GM12878 (cell line): ENCODE measurements at regions not wholly inside any gene's neighbourhood (a gene's known extent, or its start where the extent isn't known, plus 50 kb on each side); places are given as distances from the start of the nearest gene placed in this dataset.

Experiments
- ATAC-seq: fragments of 200-7000 bp; cut with Tn5 transposase; 3 replicates; pipeline ENCODE4 v1.9.1; 2020; ENCODE audit warnings: mild to moderate bottlenecking, moderate library complexity
- BruUV-seq: library from RNA; stranded (reverse); fragments of 400-500 nt; replicated peaks from 2 replicates; lab custom pipeline; 2021; lab: Mats Ljungman, UMichigan
- CTCF ChIA-PET: fragments of 300-600 bp; sonication (Branson Sonifier 250); formaldehyde crosslinking; extraction: SDS; loops from one replicate; lab custom pipeline; 2021; ENCODE audit warnings: inconsistent platforms; lab: Yijun Ruan, JAX
- POLR2A ChIA-PET: fragments of 350-600 bp; formaldehyde crosslinking; extraction: SDS; loops from one replicate; lab custom pipeline; 2021; ENCODE audit warnings: inconsistent platforms; lab: Charles Lee
- RAD21 ChIA-PET: fragments of 300-600 bp; sonication (Branson Sonifier 250); formaldehyde crosslinking; loops from one replicate; lab custom pipeline; 2023; ENCODE audit warnings: antibody characterized with exemption; ENCODE audit not compliant: unreplicated experiment; lab: Charles Lee
- SMC1A ChIA-PET: fragments of 300-600 bp; sonication (Branson Sonifier 250); formaldehyde crosslinking; loops from one replicate; lab custom pipeline; 2023; ENCODE audit not compliant: unreplicated experiment, uncharacterized antibody; lab: Charles Lee
- DNase-seq: peaks from one replicate; pipeline ENCODE4 v3.0.0-alpha.2; 2011; ENCODE audit warnings: low read depth, low spot score
- FAIRE-seq: peaks from 3 replicates; lab custom pipeline; 2011; peaks lifted over from hg19 to GRCh38; lab: Jason Lieb, UNC
- H2AFZ ChIP-seq: 2 replicates; pipeline ENCODE4 v1.6.0; 2011; ENCODE audit warnings: low read depth, low read length, control low read depth; ENCODE audit not compliant: control insufficient read depth
- H3K27ac ChIP-seq: 2 replicates; pipeline ENCODE4 v1.5.1; 2011; ENCODE audit warnings: control low read depth; ENCODE audit not compliant: control insufficient read depth, insufficient read depth
- H3K27me3 ChIP-seq, 2 experiments: replicated peaks in 1 of 2; 2 replicates each; pipeline versions ENCODE4 v1.6.0 to v1.6.1; 2011; ENCODE audit warnings: low read length in 1 of 2; ENCODE audit not compliant: control insufficient read depth in 2 of 2, insufficient read depth in 2 of 2
- H3K36me3 ChIP-seq, 2 experiments: 2 replicates each; pipeline ENCODE4 v1.5.1; 2011; ENCODE audit warnings: low read length in 1 of 2; ENCODE audit not compliant: control insufficient read depth in 2 of 2, insufficient read depth in 2 of 2
- H3K4me1 ChIP-seq: 2 replicates; pipeline ENCODE4 v1.6.1; 2011; ENCODE audit warnings: mild to moderate bottlenecking, low read length, moderate library complexity, mixed read lengths; ENCODE audit not compliant: control insufficient read depth, insufficient read depth
- H3K4me2 ChIP-seq: 2 replicates; pipeline ENCODE4 v1.6.0; 2011; ENCODE audit warnings: control low read depth; ENCODE audit not compliant: control insufficient read depth, insufficient read depth
- H3K4me3 ChIP-seq: fragments of 200-600 bp; sonication (generic); 2 replicates; pipeline ENCODE4 v1.5.1; 2016
- H3K79me2 ChIP-seq: 2 replicates; pipeline ENCODE4 v1.6.0; 2011; ENCODE audit warnings: low read length; ENCODE audit not compliant: control insufficient read depth, insufficient read depth
- H3K9ac ChIP-seq: 2 replicates; pipeline ENCODE4 v1.8.0; 2011; ENCODE audit warnings: low read length, control low read depth, mixed read lengths; ENCODE audit not compliant: control insufficient read depth, insufficient read depth
- H3K9me3 ChIP-seq: replicated peaks from 3 replicates; pipeline ENCODE4 v1.5.1; 2011; ENCODE audit warnings: mild to moderate bottlenecking, low read length; ENCODE audit not compliant: control insufficient read depth, insufficient read depth
- H4K20me1 ChIP-seq: 2 replicates; pipeline ENCODE4 v1.6.0; 2011; ENCODE audit not compliant: control insufficient read depth, insufficient read depth
- BHLHE40 ChIP-seq, 2 experiments: fragments of 450-650 bp in 1 of 2; IDR thresholded peaks; 2 replicates each; pipeline ENCODE4 v1.6.1; 2011 to 2017; ENCODE audit warnings: low read depth in 2 of 2, borderline replicate concordance in 1 of 2, improper control_type of control experiment in 1 of 2, low read length in 1 of 2, mild to moderate bottlenecking in 1 of 2
- CEBPB ChIP-seq, 2 experiments: fragments of 150-350 bp in 1 of 2; IDR thresholded peaks; 2 replicates each; pipeline ENCODE4 v1.6.1; 2012 to 2014; ENCODE audit warnings: low read depth in 2 of 2, low read length in 2 of 2, borderline replicate concordance in 1 of 2, inconsistent platforms in 1 of 2
- EZH2 ChIP-seq: IDR thresholded peaks from 2 replicates; pipeline ENCODE4 v1.6.1; 2012; ENCODE audit warnings: low read depth, mild to moderate bottlenecking, control low read depth, inconsistent platforms, low read length, borderline replicate concordance; ENCODE audit not compliant: control insufficient read depth
- FOXM1 ChIP-seq: IDR thresholded peaks from 2 replicates; pipeline ENCODE4 v1.6.1; 2012; ENCODE audit warnings: low read depth, mild to moderate bottlenecking, inconsistent platforms, low read length, moderate library complexity
- GATAD2B ChIP-seq: fragments of 450-650 bp; conservative IDR thresholded peaks from 2 replicates; pipeline ENCODE4 v1.6.1; 2017; ENCODE audit warnings: low read depth, mild to moderate bottlenecking, moderate library complexity
- HSF1 ChIP-seq: fragments of 150-350 bp; IDR thresholded peaks from 2 replicates; pipeline ENCODE4 v1.6.1; 2014; ENCODE audit warnings: mild to moderate bottlenecking, low read depth, low read length
- IRF5 ChIP-seq: fragments of 450-650 bp; IDR thresholded peaks from 2 replicates; pipeline ENCODE4 v1.6.1; 2017; ENCODE audit warnings: borderline replicate concordance
- JUNB ChIP-seq: IDR thresholded peaks from 2 replicates; pipeline ENCODE4 v1.6.1; 2016; ENCODE audit warnings: antibody characterized with exemption, mild to moderate bottlenecking
- NR2F1 ChIP-seq: fragments of 450-650 bp; conservative IDR thresholded peaks from 2 replicates; pipeline ENCODE4 v1.6.1; 2017; ENCODE audit warnings: mild to moderate bottlenecking
- POLR2A ChIP-seq: IDR thresholded peaks from 2 replicates; pipeline ENCODE4 v1.6.1; 2011; ENCODE audit warnings: low read depth, mild to moderate bottlenecking, low read length
- RELB ChIP-seq: fragments of 450-650 bp; IDR thresholded peaks from 2 replicates; pipeline ENCODE4 v1.6.1; 2017; ENCODE audit warnings: low read depth, mild to moderate bottlenecking, moderate library complexity
- RFX5 ChIP-seq: IDR thresholded peaks from 2 replicates; pipeline ENCODE4 v1.6.1; 2011; ENCODE audit warnings: low read depth, low read length, improper control_type of control experiment
- SMAD5 ChIP-seq: IDR thresholded peaks from 2 replicates; pipeline ENCODE4 v1.6.1; 2016; ENCODE audit warnings: antibody characterized with exemption, low read depth
- SRF ChIP-seq, 2 experiments: IDR thresholded peaks; 2 replicates each; pipeline ENCODE4 v1.6.1; 2011; ENCODE audit warnings: low read depth in 2 of 2, low read length in 2 of 2, mild to moderate bottlenecking in 1 of 2, moderate library complexity in 1 of 2
- USF1 ChIP-seq: IDR thresholded peaks from 2 replicates; pipeline ENCODE4 v1.6.1; 2011; ENCODE audit warnings: borderline replicate concordance, low read depth, mild to moderate bottlenecking, moderate library complexity, mixed read lengths, low read length; ENCODE audit not compliant: insufficient read depth; ENCODE audit errors: extremely low read length
- WGBS: methylation state at CpG from one replicate; pipeline ENCODE4 v1.1.6; 2016; ENCODE audit warnings: low lambda C conversion rate; ENCODE audit not compliant: insufficient replicate concordance, insufficient coverage; ENCODE audit errors: missing lambda C conversion rate; 5-methylcytosine and 5-hydroxymethylcytosine counted together
- in situ Hi-C: fragments of 300-500 bp; cut with MboI; formaldehyde crosslinking; loops from 9 replicates; pipeline ENCODE4 v1.14.3; 2018; ENCODE audit warnings: mixed read lengths
- intact Hi-C: fragments of 100-400 bp; cut with micrococcal nuclease; formaldehyde crosslinking; loops from one replicate; pipeline ENCODE4 v1.14.2; 2022; ENCODE audit not compliant: unreplicated experiment

DNA sequence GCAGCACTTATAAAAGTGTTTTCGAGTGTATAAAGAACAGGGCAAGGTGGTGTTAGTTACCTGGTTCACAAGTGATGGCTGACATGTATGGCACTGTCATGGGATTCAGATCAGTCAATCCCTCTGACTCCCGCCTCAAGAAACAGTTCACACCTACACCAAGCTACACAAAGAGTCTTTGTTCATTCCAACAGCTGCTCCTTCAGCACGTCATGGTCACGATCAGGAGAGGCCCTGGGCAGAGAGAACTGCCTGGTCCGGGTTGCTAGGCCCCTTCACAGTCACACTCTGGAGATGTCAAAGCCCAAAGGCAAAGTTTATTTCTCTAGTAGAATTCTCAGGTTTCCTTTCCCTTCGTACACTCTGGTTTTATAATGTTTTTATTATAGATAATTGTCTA is 426.7 kb downstream of the ZSWIM6 start:
- H3K36me3 ChIP-seq = no peaks in the 10 kb centered on the region
- no TSS peak for BruUV-seq

DNA sequence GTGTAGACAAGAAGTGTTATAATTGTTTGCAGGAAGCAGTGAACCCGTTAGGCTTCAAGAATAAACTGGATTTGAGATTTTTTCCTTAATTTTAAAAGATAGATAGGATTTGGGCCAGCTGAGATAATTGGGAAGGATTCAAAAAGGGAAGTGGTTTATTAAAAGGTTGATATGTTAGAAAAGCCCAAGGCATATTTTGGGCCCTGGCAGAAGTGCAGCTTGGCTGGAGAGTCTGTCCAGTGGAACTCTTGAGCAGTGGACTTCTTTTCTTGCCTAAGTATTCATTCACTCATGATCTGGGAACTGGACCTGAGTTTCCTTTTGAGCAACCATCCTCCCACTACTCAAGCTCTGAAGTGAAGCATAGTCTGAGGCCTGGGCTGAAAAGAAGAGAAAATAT is 433.4 kb downstream of the ZSWIM6 start:
- no peak overlapping the region for H2AFZ ChIP-seq
- POLR2A ChIA-PET = no interaction called here
- no TSS peak for BruUV-seq
- 0% methylated on average over 1 of the region's 1 CpG for WGBS
- no peaks in the 10 kb centered on the region; a peak in 1 of 4 replicates for H3K27me3 ChIP-seq
- no peak overlapping the region for H3K4me3 ChIP-seq
- DNase-seq (no peak), ATAC-seq (no peak), FAIRE-seq (no peak)
- H3K27ac ChIP-seq = no peak overlapping the region
- SMC1A ChIA-PET = no interaction called here
- intact Hi-C loops = no loop called here
- in situ Hi-C loops = no loop called here
- no peaks in the 10 kb centered on the region for H3K4me1 ChIP-seq
- no peak overlapping the region for H3K9ac ChIP-seq
- no peaks in the 10 kb centered on the region for H3K9me3 ChIP-seq
- CTCF ChIA-PET = no interaction called here
- no peaks in the 10 kb centered on the region for H3K79me2 ChIP-seq
- no peak overlapping the region for H3K4me2 ChIP-seq
- no peaks in the 10 kb centered on the region for H4K20me1 ChIP-seq
- RAD21 ChIA-PET = no interaction called here
- no peaks in the 10 kb centered on the region for H3K36me3 ChIP-seq
- TF ChIP-seq RELB = no peak
- TF ChIP-seq SRF (IDR thresholded peaks at IDR 0.05; ENCODE audit: low read depth in 2 of 2, low read length in 2 of 2) = no peak
- no peak for TF ChIP-seq SMAD5
- TF ChIP-seq CEBPB (IDR thresholded peaks at IDR 0.05; ENCODE audit: borderline replicate concordance in 1 of 2, low read depth in 2 of 2, low read length in 2 of 2) = no peak
- no peak for TF ChIP-seq USF1
- TF ChIP-seq HSF1 = no peak
- TF ChIP-seq EZH2 = no peak
- no peak for TF ChIP-seq IRF5
- no peak for TF ChIP-seq NR2F1
- no peak for TF ChIP-seq JUNB

More for the DNA sequence above, 426.7 kb downstream of the ZSWIM6 start:
- intact Hi-C loops = no loop called here
- WGBS = 31% methylated on average over 6 of the region's 6 CpGs
- no peak for FAIRE-seq
- CTCF ChIA-PET = no interaction called here
- Histone ChIP-seq H3K9me3 (no peaks in the 10 kb centered on the region), H4K20me1 (no peaks in the 10 kb centered on the region), H3K27ac (no peak overlapping the region), H3K4me2 (no peak overlapping the region), H3K4me1 (no peaks in the 10 kb centered on the region), H3K9ac (no peak overlapping the region), H3K4me3 (no peak overlapping the region), H2AFZ (no peak overlapping the region)
- RAD21 ChIA-PET = no interaction called here
- SMC1A ChIA-PET = no interaction called here
- no peak for TF ChIP-seq GATAD2B
- TF ChIP-seq FOXM1 = no peak
- TF ChIP-seq BHLHE40 (IDR thresholded peaks at IDR 0.05; ENCODE audit: borderline replicate concordance in 1 of 2, low read depth in 2 of 2, low read length in 1 of 2) = no peak
- no peak for TF ChIP-seq POLR2A
- TF ChIP-seq RFX5 = no peak
- TF ChIP-seq, all 136 proteins: peak for 0
- Histone ChIP-seq H3K79me2 (no peaks in the 10 kb centered on the region), H3K27me3 (no peaks in the 10 kb centered on the region)
- in situ Hi-C loops = no loop called here
- POLR2A ChIA-PET = no interaction called here
- ATAC-seq (no peak), DNase-seq (no peak)
